Activated T-cell treated with anti-CD3 and anti-CD28 coated beads for 4 hours (primary cell): ENCODE measurements at regions not wholly inside any gene's neighbourhood (a gene's known extent, or its start where the extent isn't known, plus 50 kb on each side); places are given as distances from the start of the nearest gene placed in this dataset.

Experiments used
- DNase-seq: peaks from one replicate; pipeline ENCODE4 v3.0.0-alpha.2; 2020

- DNase-seq = no peak
Measured at GRCh38 chr1:22387919-22388580, 63.6 kb upstream of the ZBTB40 start.

- DNase-seq = no peak
Measured at GRCh38 chr1:22388671-22389450, 62.8 kb upstream of the ZBTB40 start.

- DNase-seq = no peak
Measured at GRCh38 chr1:22393587-22393986, 58.1 kb upstream of the ZBTB40 start.

- DNase-seq = no peak
Measured at GRCh38 chr1:22398656-22399420, 52.8 kb upstream of the ZBTB40 start.

GRCh38 chr1:22399421-22400091 lies 52.1 kb upstream of the ZBTB40 start:
- no peak for DNase-seq
